Right lobe of liver (tissue), 6 donors: ENCODE measurements at regions not wholly inside any gene's neighbourhood (a gene's known extent, or its start where the extent isn't known, plus 50 kb on each side); places are given as distances from the start of the nearest gene placed in this dataset.

Experiments
- ATAC-seq, 4 donors: fragments of 200-7000 bp; cut with Tn5 transposase; one replicate each; pipeline ENCODE4 v1.9.1; 2020; ENCODE audit warnings: mild to moderate bottlenecking in 4 of 4, moderate library complexity in 4 of 4
- DNase-seq, 3 donors: peaks; one replicate each; pipeline ENCODE4 v3.0.0-alpha.2; 2020
- H3K27ac ChIP-seq, 3 donors: fragments of 200-600 bp; one replicate each; pipeline ENCODE4 v1.8.0; 2022
- H3K27me3 ChIP-seq, 2 donors: fragments of 200-600 bp; one replicate each; pipeline ENCODE4 v1.8.0; 2022
- H3K36me3 ChIP-seq, 4 donors: fragments of 200-600 bp; sonication (generic) in 1 of 4; one replicate each; pipeline versions ENCODE4 v1.5.1 to v1.8.0; 2017 to 2022; ENCODE audit warnings: control low read depth in 1 of 4
- H3K4me1 ChIP-seq, 4 donors: fragments of 200-600 bp; sonication (generic) in 1 of 4; one replicate each; pipeline versions ENCODE4 v1.5.1 to v1.8.0; 2017 to 2022; ENCODE audit warnings: control low read depth in 1 of 4
- H3K4me3 ChIP-seq, 3 donors: fragments of 200-600 bp; one replicate each; pipeline ENCODE4 v1.8.0; 2022
- H3K9me3 ChIP-seq, 4 donors: fragments of 200-600 bp; sonication (generic) in 1 of 4; one replicate each; pipeline versions ENCODE4 v1.5.1 to v1.8.0; 2017 to 2022; ENCODE audit warnings: control low read depth in 1 of 4
- POLR2A ChIP-seq: fragments of 450-650 bp; IDR thresholded peaks from one replicate; pipeline ENCODE4 v1.6.1; 2017; ENCODE audit warnings: antibody characterized with exemption, mild to moderate bottlenecking
- WGBS: methylation state at CpG from one replicate; pipeline ENCODE4 v1.1.6; 2018; ENCODE audit warnings: low coverage, low lambda C conversion rate; ENCODE audit not compliant: insufficient coverage; ENCODE audit errors: missing lambda C conversion rate; 5-methylcytosine and 5-hydroxymethylcytosine counted together
- intact Hi-C, 2 donors: fragments of 100-400 bp; cut with DNase I; formaldehyde crosslinking; loops; one replicate each; pipeline versions ENCODE4 v1.11.2 to v1.14.1; 2022
- TF ChIP-seq, protein P1 (sequence below), 4 donors: fragments of 200-600 bp in 3 of 4; fragments of 450-650 bp in 1 of 4; IDR thresholded peaks; one replicate each; pipeline versions ENCODE4 v1.5.1 to v1.8.0; 2016 to 2022; ENCODE audit warnings: antibody characterized with exemption in 4 of 4, mild to moderate bottlenecking in 2 of 4
- donor health status: DM: no; HTN: yes; CAD: no.
- donor health status: DM: no; HTN: no; CAD: no.
- donor health status: DM: no; HTN: no; CAD: no.
- donor health status: DM: no; HTN: yes; CAD: no.
- donor health status: DM: no; HTN: yes; CAD: no.

DNA sequence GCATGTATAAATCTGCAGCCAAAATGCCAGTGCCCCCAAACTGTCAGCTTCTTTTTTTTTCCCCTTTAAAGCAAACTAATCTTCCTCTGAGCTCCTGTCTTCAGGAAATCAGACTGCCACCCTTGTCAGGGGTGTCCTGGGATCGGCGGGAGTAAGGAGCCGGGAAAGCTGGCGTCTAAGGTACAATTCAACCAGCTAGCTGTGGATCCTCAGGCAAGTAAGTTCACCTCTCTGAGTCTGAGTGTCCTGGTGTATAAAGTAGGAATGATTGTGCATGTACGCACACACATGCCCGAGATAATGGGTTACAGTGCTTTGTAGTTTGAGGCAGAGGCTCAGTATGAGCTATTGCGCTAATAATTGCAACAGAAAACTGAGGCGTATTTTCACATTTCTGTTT lies 98.3 kb downstream of the ANKRD60 start:
- Histone ChIP-seq H3K36me3 (no peaks in the 10 kb centered on the region), H3K4me3 (no peak overlapping the region), H3K27ac (no peak overlapping the region), H3K9me3 (no peaks in the 10 kb centered on the region), H3K4me1 (no peaks in the 10 kb centered on the region), H3K27me3 (peaks cover 0 to 3% of the 10 kb centered on the region in 2 donors)
- TF ChIP-seq, protein P1, sequence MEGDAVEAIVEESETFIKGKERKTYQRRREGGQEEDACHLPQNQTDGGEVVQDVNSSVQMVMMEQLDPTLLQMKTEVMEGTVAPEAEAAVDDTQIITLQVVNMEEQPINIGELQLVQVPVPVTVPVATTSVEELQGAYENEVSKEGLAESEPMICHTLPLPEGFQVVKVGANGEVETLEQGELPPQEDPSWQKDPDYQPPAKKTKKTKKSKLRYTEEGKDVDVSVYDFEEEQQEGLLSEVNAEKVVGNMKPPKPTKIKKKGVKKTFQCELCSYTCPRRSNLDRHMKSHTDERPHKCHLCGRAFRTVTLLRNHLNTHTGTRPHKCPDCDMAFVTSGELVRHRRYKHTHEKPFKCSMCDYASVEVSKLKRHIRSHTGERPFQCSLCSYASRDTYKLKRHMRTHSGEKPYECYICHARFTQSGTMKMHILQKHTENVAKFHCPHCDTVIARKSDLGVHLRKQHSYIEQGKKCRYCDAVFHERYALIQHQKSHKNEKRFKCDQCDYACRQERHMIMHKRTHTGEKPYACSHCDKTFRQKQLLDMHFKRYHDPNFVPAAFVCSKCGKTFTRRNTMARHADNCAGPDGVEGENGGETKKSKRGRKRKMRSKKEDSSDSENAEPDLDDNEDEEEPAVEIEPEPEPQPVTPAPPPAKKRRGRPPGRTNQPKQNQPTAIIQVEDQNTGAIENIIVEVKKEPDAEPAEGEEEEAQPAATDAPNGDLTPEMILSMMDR (IDR thresholded peaks at IDR 0.05): no peak
- no peak for TF ChIP-seq POLR2A
- no peak for DNase-seq
- no peak for ATAC-seq
- 89% methylated on average over 5 of the region's 8 CpGs for WGBS
- intact Hi-C loops: no loop called here

DNA sequence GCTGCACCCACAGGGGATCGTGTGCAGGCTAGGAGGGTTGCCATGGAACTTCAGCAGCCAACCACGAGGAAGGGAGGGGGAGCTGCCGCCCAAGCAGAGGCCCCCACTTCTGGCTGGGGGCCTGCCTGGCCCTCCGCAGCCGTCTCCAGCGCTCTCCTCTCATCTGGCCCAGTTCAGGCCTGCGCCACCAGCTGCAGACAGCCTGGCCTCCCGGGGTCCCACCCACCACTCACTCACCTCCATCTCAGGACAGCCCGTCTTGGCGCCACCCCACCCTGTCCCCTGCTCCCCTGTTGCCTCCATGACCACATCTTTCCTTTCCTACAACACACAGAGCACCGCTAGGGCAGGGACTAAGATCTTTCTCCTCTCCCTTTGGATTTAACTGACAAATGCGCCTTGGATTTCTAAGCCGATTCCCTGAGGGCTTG lies 98.7 kb downstream of the ANKRD60 start:
- H3K4me3 ChIP-seq: no peak overlapping the region
- no peaks in the 10 kb centered on the region for H3K4me1 ChIP-seq
- no peak overlapping the region for H3K27ac ChIP-seq
- DNase-seq (no peak), ATAC-seq (peak in 1 of 4 donors; percentile 33)
- no peaks in the 10 kb centered on the region for H3K9me3 ChIP-seq
- no peaks in the 10 kb centered on the region for H3K36me3 ChIP-seq
- intact Hi-C loops: no loop called here
- TF ChIP-seq, protein P1 (IDR thresholded peaks at IDR 0.05): no peak
- TF ChIP-seq POLR2A: no peak
- WGBS: 52% methylated on average over 11 of the region's 13 CpGs
- H3K27me3 ChIP-seq: peaks cover 0 to 3% of the 10 kb centered on the region in 2 donors

DNA sequence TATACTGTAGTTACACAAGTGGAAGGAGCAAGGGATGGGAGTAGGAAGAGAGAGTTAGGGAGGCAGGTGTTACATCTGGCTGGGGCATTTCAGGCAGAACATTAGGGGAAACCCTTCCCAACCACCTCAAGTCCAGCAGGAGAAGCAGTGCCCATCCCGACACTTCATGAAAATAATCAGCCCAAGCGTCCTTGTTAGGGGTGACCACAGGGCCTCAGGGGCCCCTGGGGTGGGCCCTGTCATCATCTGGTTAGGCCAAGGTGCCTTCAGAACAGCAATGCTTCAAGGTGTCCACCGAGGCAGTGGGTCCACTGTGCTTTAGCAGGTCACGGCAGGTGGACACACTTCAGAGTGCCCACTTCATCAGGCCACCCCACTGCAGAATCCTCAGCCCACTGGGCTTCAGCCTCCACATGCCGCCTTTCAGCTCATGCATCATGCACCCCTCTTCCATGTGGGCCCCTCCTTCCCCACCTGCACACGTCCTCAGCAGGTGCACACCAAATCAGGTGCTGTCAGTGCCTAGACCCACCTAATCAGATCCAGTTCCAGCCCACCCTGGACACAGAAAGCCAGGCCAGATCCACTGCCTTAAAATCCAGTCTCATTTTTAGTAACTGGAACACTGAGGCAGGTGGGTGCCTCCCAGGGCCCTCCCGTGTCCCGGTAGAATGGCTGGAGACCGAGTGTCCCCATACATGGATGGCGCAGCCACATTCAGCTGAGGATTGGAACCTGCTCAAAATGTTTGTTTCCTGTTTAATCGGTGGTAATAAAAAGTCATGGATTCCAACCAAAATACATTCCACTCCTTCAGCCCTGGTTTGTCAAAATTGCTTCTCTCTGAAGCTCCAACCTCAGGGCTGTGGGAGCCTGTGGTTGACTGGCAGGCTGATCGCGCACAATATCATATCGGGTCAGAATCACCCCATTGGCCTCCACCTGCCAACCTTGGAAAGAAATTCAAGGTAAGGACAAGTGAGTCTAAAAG lies 99.5 kb downstream of the ANKRD60 start:
- H3K4me1 ChIP-seq: no peaks in the 10 kb centered on the region
- no peaks in the 10 kb centered on the region for H3K9me3 ChIP-seq
- H3K4me3 ChIP-seq: no peak overlapping the region
- WGBS: 64% methylated on average over 7 of the region's 14 CpGs
- no peak overlapping the region for H3K27ac ChIP-seq
- TF ChIP-seq POLR2A: no peak
- TF ChIP-seq, protein P1 (IDR thresholded peaks at IDR 0.05): no peak
- no peaks in the 10 kb centered on the region for H3K36me3 ChIP-seq
- H3K27me3 ChIP-seq: peaks cover 0 to 3% of the 10 kb centered on the region in 2 donors
- ATAC-seq: no peak
- DNase-seq: no peak
- intact Hi-C loops: no loop called here

DNA sequence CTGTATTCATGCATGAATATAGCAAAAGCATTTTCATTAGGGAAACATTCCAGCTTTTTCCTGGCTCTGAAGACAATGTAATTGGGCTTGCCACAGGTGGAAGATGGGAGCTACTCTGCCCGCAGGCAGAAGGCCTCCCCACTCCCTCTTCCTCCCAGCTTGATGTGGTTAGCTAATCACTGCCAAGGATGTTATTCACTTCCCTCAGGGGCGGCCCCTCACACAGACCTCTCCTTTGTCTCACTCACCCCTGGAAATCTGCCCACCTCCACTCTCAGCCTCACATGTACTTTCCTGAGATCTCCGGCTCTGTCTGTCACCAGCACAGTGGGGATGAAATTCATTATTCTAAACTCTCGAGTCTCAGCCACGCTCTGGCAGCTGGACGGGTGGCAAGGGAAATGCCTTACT lies 100.7 kb downstream of the ANKRD60 start:
- WGBS: 30% methylated on average over 6 of the region's 6 CpGs
- ATAC-seq (peak in 2 of 4 donors; percentile 52 to 70), DNase-seq (no peak)
- Histone ChIP-seq H3K27ac (no peak overlapping the region), H3K4me1 (no peaks in the 10 kb centered on the region), H3K4me3 (no peak overlapping the region), H3K9me3 (no peaks in the 10 kb centered on the region), H3K36me3 (no peaks in the 10 kb centered on the region), H3K27me3 (no peaks in the 10 kb centered on the region)
- TF ChIP-seq POLR2A: no peak
- intact Hi-C loops: no loop called here

DNA sequence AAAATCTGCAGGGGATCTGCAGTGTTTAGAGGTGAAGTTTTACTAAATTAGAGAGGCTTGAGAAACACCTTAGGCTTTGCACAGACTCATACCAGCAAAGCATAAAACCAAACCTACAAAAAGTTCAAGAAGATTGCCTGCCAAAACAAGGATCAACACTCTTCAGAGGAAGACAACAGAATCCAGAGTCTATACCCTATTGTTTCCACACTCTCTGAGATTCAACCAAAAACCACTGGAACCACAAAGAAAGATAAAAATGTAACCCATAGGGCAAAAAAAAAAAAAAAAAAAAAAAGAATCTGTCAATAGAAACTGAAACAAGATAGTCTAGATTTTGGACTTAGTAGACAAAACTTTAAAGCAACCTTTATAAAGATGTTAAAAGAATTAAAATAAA lies 102.7 kb downstream of the ANKRD60 start:
- DNase-seq (no peak), ATAC-seq (no peak)
- H3K9me3 ChIP-seq: no peaks in the 10 kb centered on the region
- no peak overlapping the region for H3K27ac ChIP-seq
- H3K27me3 ChIP-seq: no peaks in the 10 kb centered on the region
- TF ChIP-seq POLR2A: no peak
- TF ChIP-seq, protein P1 (IDR thresholded peaks at IDR 0.05): no peak
- intact Hi-C loops: no loop called here
- H3K4me1 ChIP-seq: no peaks in the 10 kb centered on the region
- no peak overlapping the region for H3K4me3 ChIP-seq
- no peaks in the 10 kb centered on the region for H3K36me3 ChIP-seq
